ENCODE measurements at regions not wholly inside any gene's neighbourhood (a gene's known extent, or its start where the extent isn't known, plus 50 kb on each side); places are given as distances from the start of the nearest gene placed in this dataset.
"Not testable (repeated sequence)": the region's sequence is repeated elsewhere in the genome, so short reads cannot be mapped to it uniquely, and the experiment has no call there.

DNA sequence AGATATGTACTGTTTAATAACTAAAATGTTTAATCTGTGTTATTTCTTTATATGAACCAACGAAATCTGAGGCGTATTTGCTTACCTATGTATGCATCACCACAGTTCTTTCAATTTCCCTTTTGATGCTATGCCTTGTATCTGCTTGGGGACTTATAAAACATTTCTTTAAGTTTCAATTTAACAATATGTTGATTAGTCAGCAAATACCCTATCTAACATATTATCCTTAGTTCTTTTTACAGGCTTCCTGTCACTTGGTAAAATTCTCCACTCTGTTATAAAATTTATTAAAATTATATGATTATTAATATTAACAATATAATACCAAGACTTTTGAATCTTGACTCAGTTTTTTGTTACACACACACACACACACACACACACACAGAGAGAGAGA lies 174.3 kb downstream of the CPS1 start:
- DNase-seq (ENCODE audit: extremely low read depth in 1 of 2, low read depth in 1 of 2) = no peak

DNA sequence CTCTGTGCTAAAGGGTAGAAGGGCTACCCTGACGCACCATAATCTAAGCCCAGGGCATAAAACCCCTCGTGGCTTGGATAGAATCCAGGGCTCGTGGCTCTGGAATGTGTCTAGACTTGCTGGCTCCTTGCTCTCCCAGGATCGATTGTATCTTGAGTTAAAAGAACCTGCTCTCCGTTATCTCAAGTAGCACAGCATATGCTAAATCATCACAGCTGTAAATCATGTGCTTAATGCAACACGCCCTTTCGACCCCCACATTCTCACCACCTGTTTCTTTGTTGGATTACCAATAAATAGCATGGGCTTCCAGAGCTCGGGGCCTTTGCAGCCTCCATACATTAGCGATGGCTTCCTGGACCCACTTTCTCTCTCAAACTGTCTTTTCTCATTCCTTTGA lies 190.4 kb downstream of the CPS1 start:
- not testable (repeated sequence) for DNase-seq (ENCODE audit: extremely low read depth in 1 of 2, low read depth in 1 of 2)

- no peak for DNase-seq (ENCODE audit: extremely low read depth in 1 of 2, low read depth in 1 of 2)
These were observed 196.1 kb downstream of the CPS1 start for GRCh38 chr2:210752532-210752931.

- no peak for DNase-seq (ENCODE audit: extremely low read depth in 1 of 2, low read depth in 1 of 2)
These were observed 197.0 kb downstream of the CPS1 start for GRCh38 chr2:210753386-210753785.

DNA sequence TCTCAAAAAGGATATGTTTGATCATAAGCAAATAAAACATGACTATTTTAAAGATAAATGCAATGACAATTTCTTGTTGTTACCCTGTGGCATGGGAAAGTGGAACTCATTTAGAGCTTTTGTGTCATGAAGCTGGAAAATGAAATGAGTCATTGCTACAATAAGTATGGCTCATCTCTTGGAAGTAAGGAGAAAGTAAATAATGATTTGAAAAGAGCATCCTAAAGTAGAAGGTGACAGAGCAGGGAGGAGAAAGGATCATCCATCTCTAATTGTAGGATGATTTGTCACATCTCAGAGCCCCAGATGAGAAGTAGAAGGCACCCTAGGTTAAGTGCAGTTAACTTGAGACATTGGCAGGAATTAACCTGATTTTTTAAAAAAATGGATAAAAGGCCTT lies 200.5 kb downstream of the CPS1 start:
- no peak for DNase-seq (ENCODE audit: extremely low read depth in 1 of 2, low read depth in 1 of 2)

DNA sequence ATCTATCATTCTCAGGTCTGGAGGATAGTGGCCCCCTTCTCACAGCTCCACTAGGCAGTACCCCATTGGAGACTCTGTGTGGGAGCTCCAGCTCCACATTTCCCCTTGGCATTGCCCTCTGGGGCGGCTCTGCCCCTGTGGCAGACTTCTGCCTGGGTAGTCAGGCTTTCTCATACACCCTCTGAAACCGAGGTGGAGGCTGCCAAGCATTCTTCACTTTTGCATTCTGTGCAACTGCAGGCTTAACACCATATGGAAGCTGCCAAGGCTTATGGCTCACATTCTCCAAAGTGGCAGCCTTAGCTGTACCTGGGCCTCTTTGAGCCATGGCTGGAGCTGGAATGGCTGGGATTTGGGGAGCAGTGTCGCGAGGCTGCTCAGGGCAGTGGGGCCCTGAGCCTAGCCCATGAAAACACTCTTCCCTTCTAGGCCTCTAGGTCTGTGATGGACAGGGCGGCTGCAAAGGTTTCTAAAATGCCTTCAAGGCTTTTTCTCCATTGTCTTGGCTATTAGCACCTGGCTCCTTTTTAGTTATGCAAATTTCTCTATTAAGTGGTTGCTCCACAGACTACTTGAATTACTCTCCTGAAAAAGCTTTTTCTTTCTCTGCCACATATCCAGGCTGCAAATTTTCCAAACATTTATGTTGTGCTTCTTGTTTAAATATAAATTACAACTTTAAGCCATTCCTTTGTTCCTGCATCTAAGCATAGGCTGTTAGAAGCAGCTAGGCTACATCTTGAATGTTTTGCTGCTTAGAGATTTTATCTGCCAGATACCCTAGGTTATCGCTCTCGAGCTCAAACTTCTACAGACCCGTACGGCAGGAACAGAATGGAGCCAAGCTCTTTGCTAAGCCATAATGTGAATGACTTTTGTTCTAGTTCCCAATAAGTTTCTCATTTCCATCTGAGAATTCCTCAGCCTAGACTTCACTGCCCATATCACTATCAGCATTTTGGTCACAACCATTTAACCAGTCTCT lies 206.5 kb downstream of the CPS1 start:
- DNase-seq (ENCODE audit: extremely low read depth in 1 of 2, low read depth in 1 of 2) = no peak

- DNase-seq (ENCODE audit: extremely low read depth in 1 of 2, low read depth in 1 of 2) = no peak
These were observed 212.0 kb downstream of the CPS1 start for GRCh38 chr2:210768329-210768910.

GRCh38 chr2:210776756-210777155 lies 220.4 kb downstream of the CPS1 start:
- no peak for DNase-seq (ENCODE audit: extremely low read depth in 1 of 2, low read depth in 1 of 2)

GRCh38 chr2:210782222-210782621 lies 225.8 kb downstream of the CPS1 start:
- DNase-seq (ENCODE audit: extremely low read depth in 1 of 2, low read depth in 1 of 2) = no peak

- not testable (repeated sequence) for DNase-seq (ENCODE audit: extremely low read depth in 1 of 2, low read depth in 1 of 2)
These were observed 231.4 kb downstream of the CPS1 start for GRCh38 chr2:210787831-210788230.

DNA sequence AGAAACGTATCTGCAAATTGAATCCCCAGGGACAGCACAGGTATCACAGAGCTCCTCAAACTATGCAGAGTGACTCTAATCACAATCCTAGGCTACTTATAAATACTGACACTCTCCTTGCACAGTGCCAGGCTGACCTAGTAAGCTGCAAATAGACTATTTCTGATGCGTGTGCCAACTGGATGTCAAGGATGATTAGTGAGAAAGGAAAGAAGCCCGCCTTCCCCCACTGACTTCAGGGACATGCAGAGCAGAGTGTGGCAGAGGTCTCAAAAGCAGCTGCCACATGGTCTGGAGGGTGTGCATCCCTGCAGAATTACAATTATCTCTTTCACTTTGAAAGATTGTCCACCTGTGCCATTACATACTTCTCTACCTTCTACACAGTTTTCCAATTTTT lies 235.6 kb downstream of the CPS1 start:
- DNase-seq (ENCODE audit: extremely low read depth in 1 of 2, low read depth in 1 of 2) = no peak

GRCh38 chr2:210795506-210795905 lies 239.1 kb downstream of the CPS1 start:
- DNase-seq (ENCODE audit: extremely low read depth in 1 of 2, low read depth in 1 of 2) = no peak

DNA sequence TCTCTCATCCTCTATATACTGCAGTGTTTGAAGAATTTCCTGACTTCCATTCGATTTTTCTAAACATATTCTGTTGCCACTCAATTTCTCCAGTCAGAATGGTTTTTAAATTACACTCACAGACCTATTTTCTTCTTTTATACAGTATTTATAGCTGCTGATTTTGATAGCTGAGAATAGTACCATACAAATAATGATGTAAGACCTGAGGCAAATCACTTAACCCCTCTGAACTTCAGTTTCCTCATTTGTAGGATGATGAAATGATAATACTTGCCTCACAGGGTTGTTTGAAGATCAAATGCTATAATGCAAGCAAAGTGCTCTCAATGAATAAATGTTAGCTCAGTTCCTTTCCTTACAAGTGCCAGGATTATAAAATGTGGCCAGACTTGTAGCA lies 241.8 kb downstream of the CPS1 start:
- DNase-seq (ENCODE audit: extremely low read depth in 1 of 2, low read depth in 1 of 2) = no peak

DNA sequence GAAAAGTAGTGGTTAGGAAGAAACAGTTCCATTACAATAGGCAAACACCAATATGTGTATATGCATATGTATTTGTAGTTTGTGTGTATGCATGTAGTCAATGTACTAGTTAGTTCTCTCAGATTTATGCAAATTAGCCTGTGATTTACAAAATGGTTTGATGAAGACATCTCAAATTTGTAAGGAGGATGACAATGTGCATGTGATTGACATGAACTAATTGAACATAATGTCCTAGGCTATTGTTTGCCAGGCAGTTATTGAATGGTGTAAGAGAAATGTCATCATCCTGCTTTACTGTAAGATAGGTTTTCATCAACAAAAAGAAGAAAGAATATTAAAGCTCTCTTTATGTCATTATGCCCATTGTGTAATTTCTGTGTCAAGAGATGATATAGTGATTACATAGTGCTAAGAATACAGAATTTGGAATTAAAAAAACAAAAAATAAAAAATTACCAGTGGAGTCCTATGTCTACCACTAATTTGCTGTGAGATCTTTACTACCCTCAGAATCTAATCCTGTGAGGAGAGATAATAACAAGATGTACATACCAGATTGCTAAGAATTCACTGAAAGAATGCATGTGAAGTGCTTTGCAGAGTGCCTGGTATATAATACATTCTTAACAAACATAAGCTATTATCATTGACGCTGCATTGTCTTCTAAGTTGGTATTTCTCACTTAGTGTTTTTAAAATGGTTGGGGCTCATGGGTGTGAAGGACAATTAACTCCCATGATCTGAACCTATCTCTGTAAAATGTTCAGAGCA lies 258.0 kb downstream of the CPS1 start:
- no peak for DNase-seq (ENCODE audit: extremely low read depth in 1 of 2, low read depth in 1 of 2)

- DNase-seq (ENCODE audit: extremely low read depth in 1 of 2, low read depth in 1 of 2) = no peak
These were observed 260.4 kb downstream of the CPS1 start for GRCh38 chr2:210816769-210817168.

- DNase-seq (ENCODE audit: extremely low read depth in 1 of 2, low read depth in 1 of 2) = no peak
These were observed 262.1 kb downstream of the CPS1 start for GRCh38 chr2:210818473-210818872.

- no peak for DNase-seq (ENCODE audit: extremely low read depth in 1 of 2, low read depth in 1 of 2)
These were observed 277.0 kb downstream of the CPS1 start for GRCh38 chr2:210833403-210833802.

DNA sequence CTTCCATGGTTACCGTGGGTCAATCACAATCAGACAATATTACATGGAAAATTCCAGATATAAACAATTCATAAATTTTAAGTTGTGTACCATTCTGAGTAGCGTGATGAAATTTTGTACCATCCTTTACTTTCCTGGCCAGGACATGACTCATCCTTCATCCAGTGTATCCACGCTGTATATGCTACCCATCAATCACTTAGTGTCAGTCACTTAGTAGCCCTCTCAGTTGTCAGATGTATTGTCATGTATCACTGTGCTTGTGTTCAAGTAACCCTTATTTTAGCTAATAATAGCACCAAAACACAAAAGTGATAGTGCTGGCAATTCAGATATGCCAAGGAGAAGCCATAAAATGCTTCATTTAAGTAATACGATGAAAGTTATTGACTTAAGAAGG lies 282.6 kb downstream of the CPS1 start:
- DNase-seq (ENCODE audit: extremely low read depth in 1 of 2, low read depth in 1 of 2) = no peak

DNA sequence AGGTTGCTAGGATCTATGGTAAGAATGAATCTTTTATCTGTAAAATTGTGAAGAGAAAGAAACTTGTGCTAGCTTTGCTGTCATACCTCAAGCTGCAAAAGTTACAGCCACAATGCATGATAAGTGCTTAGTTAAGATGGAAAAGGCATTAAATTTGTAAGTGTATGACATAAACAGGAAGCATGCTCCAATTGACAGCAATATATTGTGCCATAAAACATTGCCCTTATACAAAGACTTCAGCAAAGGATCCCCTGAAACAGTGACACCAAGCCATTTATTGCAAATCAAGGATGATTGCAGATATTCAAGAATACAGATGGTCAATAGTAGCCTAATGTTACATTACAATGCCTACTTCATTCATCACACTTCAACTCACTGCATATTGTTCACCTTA lies 283.1 kb downstream of the CPS1 start:
- no peak for DNase-seq (ENCODE audit: extremely low read depth in 1 of 2, low read depth in 1 of 2)

- no peak for DNase-seq (ENCODE audit: extremely low read depth in 1 of 2, low read depth in 1 of 2)
These were observed 286.5 kb downstream of the CPS1 start for GRCh38 chr2:210842896-210843295.

DNA sequence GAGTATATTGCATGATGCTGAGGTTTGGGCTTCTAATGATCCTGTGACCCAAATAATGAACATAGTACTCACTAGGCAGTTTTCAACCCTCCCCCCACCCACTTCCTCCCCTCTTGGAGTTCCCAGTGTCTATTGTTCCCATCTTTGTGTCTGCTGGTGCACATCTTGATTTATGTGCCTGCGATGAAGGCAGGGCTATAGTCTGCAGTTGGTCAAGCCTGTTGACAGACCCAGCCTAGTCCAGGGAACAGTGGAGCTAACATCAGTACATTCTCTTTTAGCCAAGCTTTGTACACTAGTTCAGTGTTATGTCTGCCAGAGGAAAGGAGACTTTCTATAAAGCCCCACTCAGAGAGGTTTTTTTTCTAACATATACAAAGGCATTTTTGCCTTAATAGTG lies 287.6 kb downstream of the CPS1 start:
- DNase-seq (ENCODE audit: extremely low read depth in 1 of 2, low read depth in 1 of 2) = no peak

- DNase-seq (ENCODE audit: extremely low read depth in 1 of 2, low read depth in 1 of 2) = no peak
These were observed 302.9 kb downstream of the CPS1 start for GRCh38 chr2:210859314-210859713.

All from activated CD8-positive, alpha-beta memory T cell treated with anti-CD3 and anti-CD28 coated beads for 1 hour (primary cell).